ENCODE measurements at regions not wholly inside any gene's neighbourhood (a gene's known extent, or its start where the extent isn't known, plus 50 kb on each side); places are given as distances from the start of the nearest gene placed in this dataset.

DNA sequence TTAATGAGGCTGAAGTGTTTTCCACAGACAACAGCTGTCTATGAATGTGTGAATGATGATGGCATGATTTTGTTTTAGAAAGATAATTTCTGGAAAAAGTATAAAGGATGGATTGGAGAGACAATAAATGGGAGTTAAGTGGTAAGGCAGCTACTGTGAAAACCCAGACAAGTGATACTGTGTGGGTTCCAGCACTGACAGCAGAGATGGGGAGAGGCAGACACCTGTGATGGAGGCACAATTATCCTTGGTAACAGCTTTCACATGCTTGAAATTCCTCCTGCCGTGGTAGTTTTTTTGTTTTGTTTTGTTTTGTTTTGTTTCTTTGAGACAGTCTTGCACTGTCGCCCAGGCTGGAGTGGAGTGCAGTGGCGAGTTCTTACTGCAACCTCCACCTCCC lies 189.3 kb downstream of the DEPDC1B start:
- ChIA-PET POLR2A (no interaction called here), RAD21 (ENCODE audit: unreplicated experiment) (no interaction called here), CTCF (interaction anchor here (1.3 kb wide), 1 partner anchor 8 kb away, joined by 4 read pairs; no protein-coding TSS in a partner anchor), SMC1A (ENCODE audit: uncharacterized antibody, unreplicated experiment) (interaction anchor here (0.7 to 2.1 kb wide), 3 partner anchors 12 to 99 kb away, joined by 3 to 11 read pairs (median 3); no protein-coding TSS in a partner anchor)
- H3K9me3 ChIP-seq (replicated peaks; ENCODE audit: control insufficient read depth, insufficient read depth, low read length): no peaks in the 10 kb centered on the region
- no peak overlapping the region for H3K9ac ChIP-seq (ENCODE audit: control insufficient read depth, insufficient read depth, low read length)
- H3K4me1 ChIP-seq (ENCODE audit: control insufficient read depth, insufficient read depth, low read length): peaks cover 10% of the 10 kb centered on the region; the same call in 1 of the 2 replicates
- no peak overlapping the region for H2AFZ ChIP-seq (ENCODE audit: control insufficient read depth, low read depth, low read length)
- no TSS peak for BruUV-seq (replicated peaks)
- 48% methylated on average over 3 of the region's 3 CpGs for WGBS (ENCODE audit: insufficient coverage, insufficient replicate concordance, low lambda C conversion rate, missing lambda C conversion rate)
- no peaks in the 10 kb centered on the region for H3K36me3 ChIP-seq (ENCODE audit: control insufficient read depth in 2 of 2, insufficient read depth in 2 of 2, low read length in 1 of 2)
- H3K79me2 ChIP-seq (ENCODE audit: control insufficient read depth, insufficient read depth, low read length): peaks cover 4% of the 10 kb centered on the region
- TF ChIP-seq CBX3 (IDR thresholded peaks at IDR 0.05; ENCODE audit: borderline replicate concordance, low read depth): no peak
- TF ChIP-seq, protein P1, sequence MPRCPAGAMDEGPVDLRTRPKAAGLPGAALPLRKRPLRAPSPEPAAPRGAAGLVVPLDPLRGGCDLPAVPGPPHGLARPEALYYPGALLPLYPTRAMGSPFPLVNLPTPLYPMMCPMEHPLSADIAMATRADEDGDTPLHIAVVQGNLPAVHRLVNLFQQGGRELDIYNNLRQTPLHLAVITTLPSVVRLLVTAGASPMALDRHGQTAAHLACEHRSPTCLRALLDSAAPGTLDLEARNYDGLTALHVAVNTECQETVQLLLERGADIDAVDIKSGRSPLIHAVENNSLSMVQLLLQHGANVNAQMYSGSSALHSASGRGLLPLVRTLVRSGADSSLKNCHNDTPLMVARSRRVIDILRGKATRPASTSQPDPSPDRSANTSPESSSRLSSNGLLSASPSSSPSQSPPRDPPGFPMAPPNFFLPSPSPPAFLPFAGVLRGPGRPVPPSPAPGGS (IDR thresholded peaks at IDR 0.05; ENCODE audit: borderline replicate concordance, insufficient read depth, low read depth, low read length, poor library complexity, severe bottlenecking): no peak
- TF ChIP-seq ZBTB11 (CRISPR knock-in tag; IDR thresholded peaks at IDR 0.05): no peak
- no peak for TF ChIP-seq MEF2A (IDR thresholded peaks at IDR 0.05; ENCODE audit: insufficient read depth, low read depth, low read length)
- no peak for TF ChIP-seq DPF2 (IDR thresholded peaks at IDR 0.05)
- TF ChIP-seq, protein P2, sequence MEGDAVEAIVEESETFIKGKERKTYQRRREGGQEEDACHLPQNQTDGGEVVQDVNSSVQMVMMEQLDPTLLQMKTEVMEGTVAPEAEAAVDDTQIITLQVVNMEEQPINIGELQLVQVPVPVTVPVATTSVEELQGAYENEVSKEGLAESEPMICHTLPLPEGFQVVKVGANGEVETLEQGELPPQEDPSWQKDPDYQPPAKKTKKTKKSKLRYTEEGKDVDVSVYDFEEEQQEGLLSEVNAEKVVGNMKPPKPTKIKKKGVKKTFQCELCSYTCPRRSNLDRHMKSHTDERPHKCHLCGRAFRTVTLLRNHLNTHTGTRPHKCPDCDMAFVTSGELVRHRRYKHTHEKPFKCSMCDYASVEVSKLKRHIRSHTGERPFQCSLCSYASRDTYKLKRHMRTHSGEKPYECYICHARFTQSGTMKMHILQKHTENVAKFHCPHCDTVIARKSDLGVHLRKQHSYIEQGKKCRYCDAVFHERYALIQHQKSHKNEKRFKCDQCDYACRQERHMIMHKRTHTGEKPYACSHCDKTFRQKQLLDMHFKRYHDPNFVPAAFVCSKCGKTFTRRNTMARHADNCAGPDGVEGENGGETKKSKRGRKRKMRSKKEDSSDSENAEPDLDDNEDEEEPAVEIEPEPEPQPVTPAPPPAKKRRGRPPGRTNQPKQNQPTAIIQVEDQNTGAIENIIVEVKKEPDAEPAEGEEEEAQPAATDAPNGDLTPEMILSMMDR (IDR thresholded peaks at IDR 0.05 in 2 of 3, conservative IDR thresholded peaks at IDR 0.05 in 1 of 3; ENCODE audit: control insufficient read depth in 2 of 3, extremely low read depth in 1 of 3, insufficient read depth in 1 of 3, low read depth in 3 of 3, low read length in 3 of 3): no peak
- TF ChIP-seq BMI1 (IDR thresholded peaks at IDR 0.05; ENCODE audit: borderline replicate concordance): no peak
- TF ChIP-seq EZH2 (IDR thresholded peaks at IDR 0.05; ENCODE audit: borderline replicate concordance, control insufficient read depth, low read depth, low read length): no peak
- FAIRE-seq (no peak), DNase-seq (ENCODE audit: low read depth, low spot score) (no peak), ATAC-seq (no peak)
- 0 out of 2 replicates have a peak overlapping the region, but pooled peaks have one; percentile 34 for H3K4me2 ChIP-seq (ENCODE audit: control insufficient read depth, insufficient read depth)
- H3K27me3 ChIP-seq (replicated peaks in 1 of 2; ENCODE audit: control insufficient read depth in 2 of 2, insufficient read depth in 2 of 2, low read length in 1 of 2): no peaks in the 10 kb centered on the region
- intact Hi-C loops (cut with micrococcal nuclease; ENCODE audit: unreplicated experiment) (no loop called here), in situ Hi-C loops (cut with MboI) (no loop called here)
- H4K20me1 ChIP-seq (ENCODE audit: control insufficient read depth, insufficient read depth): no peaks in the 10 kb centered on the region
- H3K4me3 ChIP-seq: no peak overlapping the region
- no peak overlapping the region for H3K27ac ChIP-seq (ENCODE audit: control insufficient read depth, insufficient read depth)
